AG04450 (cell line): ENCODE measurements at regions not wholly inside any gene's neighbourhood (a gene's known extent, or its start where the extent isn't known, plus 50 kb on each side); places are given as distances from the start of the nearest gene placed in this dataset.

Experiments
- CTCF ChIA-PET: fragments of 300-600, 350-600 bp; formaldehyde crosslinking; extraction: SDS; loops from one replicate; lab custom pipeline; 2022; ENCODE audit warnings: antibody characterized with exemption, inconsistent platforms; lab: Charles Lee
- POLR2A ChIA-PET: fragments of 350-600 bp; formaldehyde crosslinking; extraction: SDS; loops from one replicate; lab custom pipeline; 2021; ENCODE audit warnings: antibody characterized with exemption, inconsistent platforms; lab: Yijun Ruan, JAX
- DNase-seq: peaks from one replicate; pipeline ENCODE4 v3.0.0-alpha.2; 2011; ENCODE audit warnings: low read depth, low spot score
- H3K27ac ChIP-seq: one replicate; pipeline ENCODE4 v1.5.1; 2012; ENCODE audit warnings: low read depth, low read length, control low read depth
- H3K27me3 ChIP-seq: one replicate; pipeline ENCODE4 v1.6.0; 2012; ENCODE audit warnings: low read length; ENCODE audit not compliant: control insufficient read depth, insufficient read depth
- H3K4me3 ChIP-seq: 2 replicates; pipeline ENCODE4 v1.5.1; 2011; ENCODE audit warnings: mild to moderate bottlenecking, low read depth, low read length, control low read depth
- H3K9me3 ChIP-seq: 2 replicates; pipeline ENCODE4 v1.5.1; 2012; ENCODE audit warnings: low read length; ENCODE audit not compliant: control insufficient read depth, insufficient read depth
- TF ChIP-seq, protein P1 (sequence below): IDR thresholded peaks from 2 replicates; pipeline ENCODE4 v1.5.1; 2011; ENCODE audit warnings: low read depth, low read length, control low read depth, inconsistent platforms

DNA sequence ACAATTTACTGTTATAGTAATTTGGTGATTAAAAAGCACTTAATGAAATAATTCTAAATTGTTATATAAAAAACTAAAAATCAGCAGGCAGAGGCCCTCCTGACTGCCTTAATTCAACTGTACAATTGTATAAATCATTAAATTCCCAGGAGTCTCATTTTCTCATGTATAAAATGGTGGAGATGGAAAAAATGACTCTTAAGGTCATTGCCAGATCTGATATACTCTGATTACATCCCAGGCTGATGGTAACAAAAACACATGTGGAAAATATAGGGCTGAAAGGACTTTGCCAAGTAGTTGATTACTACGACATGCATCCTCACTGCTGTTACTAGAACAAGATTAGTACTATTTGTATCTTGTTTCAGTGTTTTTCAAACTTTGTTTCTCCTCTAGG, 1020.0 kb upstream of the SLC10A2 start:
- H3K27ac ChIP-seq = no peak overlapping the region
- no peak overlapping the region for H3K4me3 ChIP-seq
- H3K27me3 ChIP-seq = peaks cover 2% of the 10 kb centered on the region
- TF ChIP-seq, protein P1, sequence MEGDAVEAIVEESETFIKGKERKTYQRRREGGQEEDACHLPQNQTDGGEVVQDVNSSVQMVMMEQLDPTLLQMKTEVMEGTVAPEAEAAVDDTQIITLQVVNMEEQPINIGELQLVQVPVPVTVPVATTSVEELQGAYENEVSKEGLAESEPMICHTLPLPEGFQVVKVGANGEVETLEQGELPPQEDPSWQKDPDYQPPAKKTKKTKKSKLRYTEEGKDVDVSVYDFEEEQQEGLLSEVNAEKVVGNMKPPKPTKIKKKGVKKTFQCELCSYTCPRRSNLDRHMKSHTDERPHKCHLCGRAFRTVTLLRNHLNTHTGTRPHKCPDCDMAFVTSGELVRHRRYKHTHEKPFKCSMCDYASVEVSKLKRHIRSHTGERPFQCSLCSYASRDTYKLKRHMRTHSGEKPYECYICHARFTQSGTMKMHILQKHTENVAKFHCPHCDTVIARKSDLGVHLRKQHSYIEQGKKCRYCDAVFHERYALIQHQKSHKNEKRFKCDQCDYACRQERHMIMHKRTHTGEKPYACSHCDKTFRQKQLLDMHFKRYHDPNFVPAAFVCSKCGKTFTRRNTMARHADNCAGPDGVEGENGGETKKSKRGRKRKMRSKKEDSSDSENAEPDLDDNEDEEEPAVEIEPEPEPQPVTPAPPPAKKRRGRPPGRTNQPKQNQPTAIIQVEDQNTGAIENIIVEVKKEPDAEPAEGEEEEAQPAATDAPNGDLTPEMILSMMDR = no peak
- ChIA-PET CTCF (no interaction called here), POLR2A (no interaction called here)
- DNase-seq = no peak
- H3K9me3 ChIP-seq = no peaks in the 10 kb centered on the region

DNA sequence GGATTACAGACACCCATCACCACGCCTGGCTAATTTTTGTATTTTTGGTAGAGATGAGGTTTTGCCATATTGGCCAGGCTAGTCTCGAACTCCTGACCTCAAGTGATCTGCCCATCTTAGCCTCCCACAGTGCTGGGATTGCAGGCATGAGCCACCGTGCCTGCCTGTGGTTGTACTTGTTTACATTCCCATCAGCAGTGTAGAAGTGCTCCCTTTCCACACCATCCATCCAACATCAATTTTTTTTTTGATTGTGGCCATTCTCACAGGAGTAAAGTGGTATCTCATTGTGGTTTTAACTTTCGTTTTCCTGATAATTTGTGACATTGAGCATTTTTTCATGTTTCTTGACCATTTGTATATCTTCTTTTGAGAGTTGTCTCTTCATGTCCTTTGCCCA, 1019.4 kb upstream of the SLC10A2 start:
- H3K4me3 ChIP-seq = no peak overlapping the region
- H3K27ac ChIP-seq = no peak overlapping the region
- ChIA-PET CTCF (no interaction called here), POLR2A (no interaction called here)
- peaks cover 2% of the 10 kb centered on the region for H3K27me3 ChIP-seq
- DNase-seq = no peak
- TF ChIP-seq, protein P1 = no peak
- H3K9me3 ChIP-seq = no peaks in the 10 kb centered on the region

DNA sequence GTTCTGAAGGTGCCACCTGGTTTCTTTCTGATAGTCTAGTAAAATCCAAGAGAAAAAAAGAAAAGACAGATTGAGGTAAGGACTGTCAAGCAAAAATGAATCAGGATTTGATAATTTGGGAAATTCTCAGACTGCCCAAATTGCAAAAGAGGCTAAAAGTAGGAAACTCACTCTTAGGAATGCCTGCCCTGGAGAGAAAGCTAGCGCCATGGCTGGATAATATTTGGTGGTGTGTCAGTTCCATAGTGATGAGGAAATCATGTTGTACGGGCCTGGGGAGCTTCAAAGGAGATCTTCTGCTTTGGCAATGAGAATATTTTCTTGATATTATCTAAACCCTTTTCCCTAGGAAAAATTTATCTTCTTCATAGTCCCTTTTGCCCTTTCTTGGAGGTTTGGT, 1008.1 kb upstream of the SLC10A2 start:
- Histone ChIP-seq H3K4me3 (no peak overlapping the region), H3K27me3 (no peaks in the 10 kb centered on the region), H3K9me3 (no peaks in the 10 kb centered on the region), H3K27ac (no peak overlapping the region)
- TF ChIP-seq, protein P1 = no peak
- ChIA-PET POLR2A (no interaction called here), CTCF (no interaction called here)
- DNase-seq = no peak

DNA sequence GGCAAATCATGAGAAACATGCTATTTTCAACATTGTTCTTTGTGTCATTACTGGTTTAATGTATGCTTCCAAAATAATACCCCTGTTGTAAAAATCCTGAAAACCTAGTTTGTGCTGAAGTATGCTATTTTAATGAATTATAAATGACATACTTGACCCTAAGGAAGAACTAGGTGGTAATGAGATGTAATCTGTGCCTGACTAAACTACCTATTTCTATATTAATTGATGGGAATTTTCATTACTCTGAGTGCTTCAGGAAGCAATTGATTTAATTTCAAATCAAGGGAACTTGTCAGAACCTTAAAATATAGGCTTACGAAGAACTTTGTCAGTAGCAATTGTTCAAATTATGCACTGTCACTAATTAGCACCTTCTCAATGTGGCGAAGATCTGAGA, 1005.6 kb upstream of the SLC10A2 start:
- Histone ChIP-seq H3K27me3 (no peaks in the 10 kb centered on the region), H3K27ac (no peak overlapping the region), H3K9me3 (no peaks in the 10 kb centered on the region), H3K4me3 (no peak overlapping the region)
- TF ChIP-seq, protein P1 = no peak
- ChIA-PET POLR2A (no interaction called here), CTCF (no interaction called here)
- DNase-seq = no peak

DNA sequence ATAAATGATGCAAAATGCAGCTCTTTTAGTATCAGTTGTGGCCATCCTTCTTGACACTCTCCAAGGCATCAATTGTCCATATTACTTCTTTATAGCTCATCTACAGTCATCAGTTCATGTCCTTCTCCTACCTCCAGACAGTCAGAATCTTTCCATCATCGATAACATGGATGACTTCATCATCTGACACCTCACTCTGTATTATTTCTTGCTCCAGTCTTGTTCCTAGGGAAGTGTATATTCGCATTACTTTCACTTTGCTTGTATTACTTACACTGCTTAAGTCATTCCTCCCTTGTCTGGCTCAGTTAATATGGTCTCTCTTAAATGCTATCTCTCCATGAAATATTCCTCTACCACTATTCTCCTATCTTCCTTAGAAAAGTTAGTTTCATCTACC, 999.1 kb upstream of the SLC10A2 start:
- no peak for DNase-seq
- H3K4me3 ChIP-seq = no peak overlapping the region
- H3K9me3 ChIP-seq = no peaks in the 10 kb centered on the region
- ChIA-PET POLR2A (no interaction called here), CTCF (no interaction called here)
- H3K27me3 ChIP-seq = no peaks in the 10 kb centered on the region
- H3K27ac ChIP-seq = no peak overlapping the region
- TF ChIP-seq, protein P1 = no peak
